ENCODE measurements at regions not wholly inside any gene's neighbourhood (a gene's known extent, or its start where the extent isn't known, plus 50 kb on each side); places are given as distances from the start of the nearest gene placed in this dataset.

- DNase-seq (ENCODE audit: low read depth), result no peak
Observed at GRCh38 chr6:131383421-131384411, 189.3 kb upstream of the ARG1 start.

- DNase-seq (ENCODE audit: low read depth), result no peak
Observed at GRCh38 chr6:131387562-131388447, 185.2 kb upstream of the ARG1 start.

GRCh38 chr6:131390322-131390721 is 182.7 kb upstream of the ARG1 start:
- DNase-seq (ENCODE audit: low read depth), result no peak

GRCh38 chr6:131391116-131391515 is 181.9 kb upstream of the ARG1 start:
- no peak for DNase-seq (ENCODE audit: low read depth)

- no peak for DNase-seq (ENCODE audit: low read depth)
Observed at GRCh38 chr6:131393433-131393832, 179.6 kb upstream of the ARG1 start.

GRCh38 chr6:131394768-131395432 is 178.1 kb upstream of the ARG1 start:
- DNase-seq (ENCODE audit: low read depth), result no peak

DNA sequence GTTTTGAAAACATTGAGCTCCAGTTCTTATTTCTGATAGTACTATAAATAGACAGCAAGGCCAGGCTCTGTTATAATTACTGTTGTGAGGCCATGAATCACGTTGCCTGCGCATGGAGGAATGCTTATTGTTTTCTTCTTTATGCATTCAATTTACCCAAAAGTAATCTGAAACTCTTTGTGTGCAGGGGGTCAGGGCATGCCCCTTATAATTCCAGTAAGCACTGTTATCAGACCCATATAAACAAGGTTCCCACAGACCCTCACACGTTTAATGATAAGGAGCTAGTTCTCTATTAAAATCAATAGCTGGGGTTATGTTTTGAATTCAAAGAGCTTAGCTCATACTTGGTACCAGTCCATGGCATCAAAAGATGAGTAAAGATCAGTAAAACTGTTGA is 174.8 kb upstream of the ARG1 start:
- DNase-seq (ENCODE audit: low read depth), result no peak

DNA sequence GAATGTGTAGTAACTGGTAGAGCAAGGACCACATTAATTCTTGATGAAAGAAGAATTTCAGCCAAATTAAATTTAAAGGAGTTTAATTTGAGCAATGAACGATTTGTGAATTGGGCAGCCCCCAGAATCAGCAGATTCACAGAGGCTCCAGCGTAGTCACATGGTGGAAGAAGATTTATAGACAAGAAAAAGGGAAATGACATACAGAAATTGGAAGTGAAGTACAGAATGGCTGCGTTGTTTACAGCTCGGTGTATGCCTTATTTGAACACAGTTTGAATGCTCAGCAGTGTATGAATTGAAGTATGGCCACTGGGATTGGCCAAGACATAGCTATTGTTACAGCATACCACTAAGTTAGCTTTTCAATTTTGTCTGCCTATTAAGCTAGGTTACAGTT is 173.6 kb upstream of the ARG1 start:
- no peak for DNase-seq (ENCODE audit: low read depth)

DNA sequence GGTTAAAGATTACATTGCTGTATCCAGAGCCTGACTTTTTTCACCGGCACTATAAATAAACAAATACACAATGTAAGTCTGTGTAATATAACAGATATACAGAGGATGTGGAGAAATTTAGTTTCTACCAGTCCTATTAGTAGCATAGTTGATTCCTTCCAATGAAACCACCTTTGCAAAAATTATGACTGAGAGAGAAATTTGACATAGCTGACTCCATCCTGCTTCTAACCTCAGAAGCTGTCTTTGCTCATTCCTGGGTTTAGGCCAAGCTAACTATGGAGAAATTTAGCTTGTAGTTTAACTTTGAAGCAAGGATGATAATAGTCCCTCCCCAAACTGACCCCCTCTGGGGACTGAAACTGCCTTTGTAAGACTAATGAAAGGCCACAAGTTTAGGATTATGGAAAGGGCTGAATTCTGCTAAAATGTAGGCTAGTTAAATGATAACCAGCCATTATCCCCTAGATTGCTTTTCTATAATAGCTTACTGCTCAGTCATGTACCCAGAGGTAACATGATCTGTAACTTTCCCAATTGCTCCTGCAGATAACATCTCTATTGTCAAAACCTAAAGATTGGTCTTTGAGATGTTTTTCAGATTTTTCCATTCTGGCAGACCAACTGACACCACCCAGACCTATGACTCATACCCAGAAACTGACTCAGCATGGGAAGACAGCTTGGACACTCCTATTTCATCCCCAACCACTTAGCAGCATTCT is 172.8 kb upstream of the ARG1 start:
- no peak for DNase-seq (ENCODE audit: low read depth)

- DNase-seq (ENCODE audit: low read depth), result no peak
Observed at GRCh38 chr6:131400779-131401496, 172.1 kb upstream of the ARG1 start.

DNA sequence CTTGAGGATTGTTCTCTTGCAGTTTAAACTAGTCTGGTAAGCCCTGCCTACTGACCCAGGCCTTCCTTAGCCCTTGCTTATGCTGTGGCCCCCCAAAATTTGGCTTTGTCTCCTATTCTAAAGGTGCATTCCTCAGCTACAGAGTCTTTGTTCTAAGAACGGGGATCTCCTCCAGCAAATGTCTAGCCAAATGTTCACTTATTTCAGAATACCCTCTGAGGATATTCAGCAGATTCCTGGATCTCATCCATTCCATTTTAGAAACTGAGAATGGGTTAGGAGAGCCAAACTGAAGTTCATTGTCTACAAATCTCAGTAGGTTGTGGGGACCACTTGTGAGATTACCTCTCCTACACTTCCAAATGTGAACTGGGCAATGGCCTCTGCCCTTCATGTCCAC is 164.2 kb upstream of the ARG1 start:
- no peak for DNase-seq (ENCODE audit: low read depth)

- DNase-seq (ENCODE audit: low read depth), result no peak
Observed at GRCh38 chr6:131410785-131411184, 162.2 kb upstream of the ARG1 start.

DNA sequence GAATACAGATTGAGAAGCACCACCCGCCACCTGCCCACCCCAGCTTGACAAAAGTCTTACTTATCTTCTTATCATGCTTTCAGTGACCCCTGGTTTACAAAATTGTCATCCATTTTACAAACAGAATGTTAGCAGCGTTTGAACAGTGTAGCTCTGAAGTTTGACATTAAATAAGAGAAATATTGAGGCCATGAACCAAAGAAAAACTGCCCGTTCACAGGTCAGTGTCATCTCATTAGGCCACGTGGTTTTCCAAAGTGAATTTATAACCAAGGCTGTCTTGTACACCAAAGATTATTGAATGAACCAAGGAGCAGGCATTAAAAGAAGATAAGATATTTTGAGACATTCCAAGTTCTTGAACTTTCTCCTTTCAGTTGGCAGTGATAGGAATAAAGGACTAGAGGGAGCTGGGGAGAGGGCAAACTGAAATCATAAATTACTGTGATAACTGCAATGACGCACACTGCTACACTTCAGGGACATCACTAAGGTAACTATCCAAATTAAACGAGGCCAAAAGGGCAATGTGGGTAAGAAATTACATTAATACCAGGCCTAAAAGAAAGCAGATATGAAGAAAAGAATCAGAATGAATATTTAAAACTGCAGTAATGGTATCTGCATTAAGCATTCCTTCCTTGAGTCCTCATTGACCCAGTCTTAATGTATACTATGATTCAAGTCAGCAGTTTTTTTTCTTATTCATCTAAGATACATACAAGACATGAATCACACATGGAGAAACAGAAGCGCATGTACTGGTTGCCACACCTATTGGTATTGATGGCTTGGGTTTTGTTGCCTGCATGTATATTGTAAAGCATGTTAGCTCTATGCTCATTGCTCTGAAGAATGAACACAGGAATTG is 159.8 kb upstream of the ARG1 start:
- no peak for DNase-seq (ENCODE audit: low read depth)

- no peak for DNase-seq (ENCODE audit: low read depth)
Observed at GRCh38 chr6:131413831-131414191, 159.2 kb upstream of the ARG1 start.

DNA sequence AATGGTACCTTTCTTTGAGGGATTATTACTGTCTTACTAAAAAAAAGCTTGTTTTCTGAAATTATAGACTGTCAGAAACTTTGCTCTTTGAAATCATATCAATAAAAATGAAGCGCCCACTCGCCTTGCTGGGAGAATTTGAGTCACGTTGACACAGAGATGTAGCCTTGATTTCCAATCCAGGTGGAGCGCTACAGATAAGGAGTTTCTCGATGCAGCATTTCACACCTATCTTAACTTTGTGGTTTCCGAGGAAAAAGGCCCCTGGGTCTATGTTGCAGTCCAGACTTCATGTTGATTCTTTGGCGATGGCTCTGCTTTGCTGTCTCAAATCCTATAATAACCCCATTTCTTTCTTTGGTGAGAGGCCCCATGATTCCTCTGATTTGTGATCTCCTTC is 158.1 kb upstream of the ARG1 start:
- DNase-seq (ENCODE audit: low read depth), result no peak

DNA sequence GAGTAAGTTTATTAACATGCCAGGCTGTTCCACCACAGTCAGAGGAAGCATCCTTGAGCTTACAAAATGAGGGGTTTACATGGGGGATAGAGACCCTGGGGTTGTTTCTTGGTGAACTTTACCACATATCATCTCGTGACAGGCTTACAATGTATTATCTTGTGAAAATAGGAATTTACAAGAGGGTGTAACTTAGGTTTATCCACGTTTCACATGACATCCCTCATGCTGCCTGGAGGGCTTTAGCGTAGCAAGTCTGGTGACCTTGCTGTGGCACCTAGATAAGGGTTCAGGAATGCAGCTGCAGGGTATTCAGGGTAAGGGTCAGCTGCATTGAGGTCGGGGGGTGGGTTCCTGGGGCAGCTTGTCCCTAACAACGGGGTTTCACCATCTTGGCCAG is 154.6 kb upstream of the ARG1 start:
- DNase-seq (ENCODE audit: low read depth), result no peak

GRCh38 chr6:131419702-131420101 is 153.3 kb upstream of the ARG1 start:
- DNase-seq (ENCODE audit: low read depth), result no peak

GRCh38 chr6:131424016-131424415 is 149.0 kb upstream of the ARG1 start:
- no peak for DNase-seq (ENCODE audit: low read depth)

DNA sequence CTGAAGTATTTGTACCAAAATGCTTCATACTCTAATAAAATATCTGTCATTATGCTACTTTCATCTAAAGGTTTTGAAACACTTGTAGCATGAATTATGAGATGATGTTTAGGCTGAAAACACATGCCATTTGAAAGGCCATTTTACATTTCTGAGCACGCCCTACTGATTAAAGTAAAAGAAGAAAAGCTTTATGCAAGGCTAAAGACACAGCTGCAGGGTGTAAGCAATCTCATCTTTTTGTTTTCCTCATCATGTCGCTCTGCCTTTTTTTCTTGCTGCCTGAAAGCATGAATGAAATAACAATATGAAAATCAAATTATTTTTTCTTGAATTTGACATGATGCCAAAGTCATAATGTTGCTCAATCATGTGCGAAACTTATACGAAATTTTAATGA is 148.6 kb upstream of the ARG1 start:
- no peak for DNase-seq (ENCODE audit: low read depth)

DNA sequence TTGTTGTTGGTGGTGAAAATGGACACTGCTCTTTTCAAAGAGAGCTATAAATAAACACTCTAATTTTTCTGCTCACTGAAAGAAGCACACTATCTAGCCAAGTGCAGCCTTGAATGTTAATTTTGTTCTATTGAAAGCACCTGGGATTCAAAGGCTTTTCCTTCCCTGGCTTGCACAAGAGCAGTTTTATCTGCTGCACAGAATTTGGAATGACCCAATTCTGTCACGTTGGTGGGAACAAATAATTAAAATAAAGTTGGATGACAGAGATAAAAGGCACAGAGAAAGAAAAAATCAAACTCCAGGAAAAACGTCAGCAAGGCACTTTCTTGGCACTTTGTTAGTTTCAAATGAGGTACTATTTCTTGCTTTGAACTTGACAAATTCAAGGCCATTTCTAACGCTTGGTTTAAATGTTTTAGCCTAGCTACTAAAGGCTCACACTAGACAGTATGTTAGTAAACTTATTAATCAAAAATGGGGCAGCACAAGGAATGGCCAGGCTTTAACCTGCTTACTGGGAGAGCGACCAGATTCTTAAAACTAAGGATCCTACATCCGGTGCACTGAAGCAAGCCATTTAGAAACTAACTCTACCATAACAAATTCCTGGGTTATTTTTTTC is 145.5 kb upstream of the ARG1 start:
- DNase-seq (ENCODE audit: low read depth), result no peak

All from stimulated activated CD8-positive, alpha-beta memory T cell treated with anti-CD3 and anti-CD28 coated beads, Interleukin-15, amount 100 ng/mL, for 1 hour (primary cell).